Esophagus squamous epithelium (tissue), 5 donors: ENCODE measurements at regions not wholly inside any gene's neighbourhood (a gene's known extent, or its start where the extent isn't known, plus 50 kb on each side); places are given as distances from the start of the nearest gene placed in this dataset.

Source experiments
- DNase-seq: peaks from one replicate; lab custom pipeline; 2025; lab: John Stamatoyannopoulos, UW
- H3K27ac ChIP-seq, 4 donors: fragments of 200-600 bp; sonication (generic); one replicate each; pipeline ENCODE4 v1.5.1; 2016 to 2019; ENCODE audit warnings: mild to moderate bottlenecking in 1 of 4
- H3K27me3 ChIP-seq, 4 donors: fragments of 200-600 bp; sonication (generic); 1 replicate in 3 of 4; 2 replicates in 1 of 4; pipeline versions ENCODE4 v1.5.1 to v1.6.0; 2017 to 2021; ENCODE audit warnings: antibody characterized with exemption in 1 of 4
- H3K36me3 ChIP-seq, 3 donors: fragments of 200-600 bp; sonication (generic); one replicate each; pipeline ENCODE4 v1.5.1; 2016 to 2019
- H3K4me1 ChIP-seq, 3 donors: fragments of 200-600 bp; sonication (generic); one replicate each; pipeline ENCODE4 v1.5.1; 2017 to 2019
- H3K4me3 ChIP-seq, 4 donors: fragments of 200-600 bp; sonication (generic); 1 replicate in 3 of 4; 2 replicates in 1 of 4; pipeline ENCODE4 v1.5.1; 2016 to 2019; ENCODE audit warnings: mild to moderate bottlenecking in 2 of 4, moderate library complexity in 1 of 4
- H3K9me3 ChIP-seq, 3 donors: fragments of 200-600 bp; sonication (generic); one replicate each; pipeline ENCODE4 v1.5.1; 2016 to 2019
- CTCF ChIP-seq, 6 experiments: fragments of 450-650 bp in 4 of 6; fragments of 200-600 bp in 2 of 6; sonication (generic) in 2 of 6; IDR thresholded peaks; one replicate each; pipeline ENCODE4 v1.5.1; 2016 to 2019; ENCODE audit warnings: antibody characterized with exemption in 6 of 6, mild to moderate bottlenecking in 4 of 6, moderate library complexity in 4 of 6
- POLR2A ChIP-seq, 4 donors: fragments of 450-650 bp; IDR thresholded peaks; one replicate each; pipeline ENCODE4 v1.6.1; 2017; ENCODE audit warnings: antibody characterized with exemption in 4 of 4, mild to moderate bottlenecking in 4 of 4, moderate library complexity in 3 of 4
- WGBS, 2 donors: methylation state at CpG; one replicate each; pipeline ENCODE4 v1.1.5; 2018; 5-methylcytosine and 5-hydroxymethylcytosine counted together
- intact Hi-C: fragments of 100-400 bp; cut with DNase I; formaldehyde crosslinking; loops from one replicate; pipeline ENCODE4 v1.15.0; 2022
- donor health status: DM: yes; HTN: yes; CAD: no.

DNA sequence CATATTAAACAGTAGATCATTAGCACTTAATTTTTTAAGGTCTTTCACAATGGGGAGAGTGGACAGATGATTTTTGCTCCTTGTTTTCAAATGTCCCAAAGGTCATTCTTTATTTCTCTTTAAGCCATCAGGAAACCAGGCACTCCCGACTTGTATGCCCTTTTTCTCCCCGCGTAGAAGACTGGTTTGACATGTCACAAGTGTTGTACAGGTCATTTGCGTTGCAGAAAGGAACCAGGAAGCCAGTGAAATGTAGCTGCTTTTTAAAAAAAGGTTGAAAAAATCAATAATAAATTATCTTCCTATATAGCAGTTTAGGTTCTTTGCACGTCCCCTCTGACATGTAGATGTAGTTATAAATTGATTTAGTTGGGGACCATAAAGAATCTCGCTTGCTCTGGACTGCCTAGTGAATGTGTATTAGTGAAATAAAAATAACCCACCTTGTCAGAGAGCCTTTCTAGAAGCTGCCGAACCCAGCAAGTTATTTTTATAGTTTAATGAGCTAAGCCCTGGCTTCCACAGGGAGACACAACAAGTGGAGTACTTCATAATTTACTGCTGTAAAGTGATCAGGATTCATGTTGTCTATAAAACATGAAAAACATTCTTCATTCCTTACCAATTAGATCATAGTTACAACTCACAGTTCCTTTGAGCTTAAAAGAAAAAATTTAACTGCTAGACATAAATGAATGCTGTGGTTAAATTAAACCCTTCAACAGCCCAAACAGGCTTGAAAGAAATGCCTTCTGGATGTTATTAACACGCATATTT, 404.6 kb downstream of the CSNK1G3 start:
- 37 to 49% methylated on average over 8 of the region's 8 CpGs for WGBS, 2 donors
- H3K27ac ChIP-seq: peak overlapping the region in 1 of 4 donors; percentile 34
- no peak for TF ChIP-seq CTCF (IDR thresholded peaks at IDR 0.05)
- no peak for TF ChIP-seq POLR2A (IDR thresholded peaks at IDR 0.05)
- DNase-seq: no peak
- H3K9me3 ChIP-seq: peaks cover 0 to 2% (median 0%) of the 10 kb centered on the region in 3 donors
- no peak overlapping the region for H3K4me3 ChIP-seq
- no peaks in the 10 kb centered on the region for H3K36me3 ChIP-seq
- no peaks in the 10 kb centered on the region for H3K27me3 ChIP-seq
- peaks cover 0 to 13% (median 3%) of the 10 kb centered on the region in 3 donors for H3K4me1 ChIP-seq
- intact Hi-C loops: no loop called here

- H3K27me3 ChIP-seq: no peaks in the 10 kb centered on the region
- no peak for TF ChIP-seq CTCF (IDR thresholded peaks at IDR 0.05)
- no peak for TF ChIP-seq POLR2A (IDR thresholded peaks at IDR 0.05)
- DNase-seq: no peak
- intact Hi-C loops: no loop called here
- H3K4me1 ChIP-seq: peaks cover 0 to 13% (median 3%) of the 10 kb centered on the region in 3 donors
- peaks cover 0 to 2% (median 0%) of the 10 kb centered on the region in 3 donors for H3K9me3 ChIP-seq
- H3K36me3 ChIP-seq: no peaks in the 10 kb centered on the region
- no peak overlapping the region for H3K27ac ChIP-seq
- WGBS, 2 donors: 36 to 55% methylated on average over 1 of the region's 1 CpG
- no peak overlapping the region for H3K4me3 ChIP-seq
Observed at GRCh38 chr5:123914333-123914732, 402.4 kb downstream of the CSNK1G3 start.

DNA sequence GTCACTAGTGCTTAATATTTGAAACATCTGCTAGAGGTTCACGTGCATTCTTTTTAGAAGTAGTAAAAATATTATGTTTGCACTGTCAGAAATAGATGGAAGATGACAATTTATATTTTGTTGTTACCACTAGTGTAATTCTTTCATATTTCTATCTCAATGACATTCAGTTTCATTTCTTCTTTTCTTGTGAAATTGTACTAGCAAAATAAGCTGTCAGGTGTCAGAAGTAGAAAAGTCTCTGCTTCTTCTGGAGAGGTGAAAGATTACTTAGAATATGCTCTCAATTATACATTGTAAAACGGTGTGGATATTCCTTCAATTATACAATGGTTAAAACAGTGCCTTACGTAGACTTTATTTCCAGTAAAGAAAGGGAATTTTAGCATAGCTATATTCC, 395.4 kb downstream of the CSNK1G3 start:
- 78 to 90% methylated on average over 3 of the region's 3 CpGs for WGBS, 2 donors
- no peaks in the 10 kb centered on the region for H3K4me1 ChIP-seq
- no peaks in the 10 kb centered on the region for H3K36me3 ChIP-seq
- H3K9me3 ChIP-seq: no peaks in the 10 kb centered on the region
- TF ChIP-seq CTCF (IDR thresholded peaks at IDR 0.05): no peak
- no peak for TF ChIP-seq POLR2A (IDR thresholded peaks at IDR 0.05)
- H3K4me3 ChIP-seq: no peak overlapping the region
- no peak for DNase-seq
- H3K27me3 ChIP-seq: no peaks in the 10 kb centered on the region
- intact Hi-C loops: no loop called here
- H3K27ac ChIP-seq: no peak overlapping the region

DNA sequence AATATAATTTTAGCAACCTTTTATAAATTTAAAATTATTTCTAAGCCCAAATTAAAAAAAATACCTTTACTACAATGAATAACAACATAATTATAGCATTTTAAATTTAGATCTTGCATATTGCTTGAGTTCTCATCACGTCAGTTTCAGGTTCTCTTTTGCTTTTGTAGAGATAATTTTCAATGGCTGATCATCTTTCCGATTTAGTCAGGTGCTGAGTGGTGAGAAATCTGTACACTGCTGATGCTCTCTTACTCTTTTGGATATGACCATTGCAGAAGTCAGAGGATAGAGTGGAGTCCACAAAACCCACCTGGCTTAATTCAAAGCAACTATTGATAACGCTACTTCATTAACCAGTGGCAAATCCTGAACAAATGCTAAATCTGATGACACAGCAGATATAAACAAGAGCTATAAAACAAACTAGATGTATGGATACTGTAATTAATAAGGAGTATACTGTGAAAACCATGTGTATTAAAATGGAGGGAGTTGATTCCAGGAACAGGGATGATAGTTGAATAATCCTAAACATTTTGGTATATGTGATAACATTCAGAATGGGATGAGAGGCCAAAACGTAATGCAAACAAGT, 394.8 kb downstream of the CSNK1G3 start:
- no peaks in the 10 kb centered on the region for H3K36me3 ChIP-seq
- WGBS, 2 donors: 79 to 93% methylated on average over 4 of the region's 4 CpGs
- H3K9me3 ChIP-seq: no peaks in the 10 kb centered on the region
- no peak for DNase-seq
- no peak overlapping the region for H3K27ac ChIP-seq
- H3K4me3 ChIP-seq: no peak overlapping the region
- no peaks in the 10 kb centered on the region for H3K27me3 ChIP-seq
- intact Hi-C loops: no loop called here
- no peak for TF ChIP-seq CTCF (IDR thresholded peaks at IDR 0.05)
- TF ChIP-seq POLR2A (IDR thresholded peaks at IDR 0.05): no peak
- H3K4me1 ChIP-seq: no peaks in the 10 kb centered on the region

DNA sequence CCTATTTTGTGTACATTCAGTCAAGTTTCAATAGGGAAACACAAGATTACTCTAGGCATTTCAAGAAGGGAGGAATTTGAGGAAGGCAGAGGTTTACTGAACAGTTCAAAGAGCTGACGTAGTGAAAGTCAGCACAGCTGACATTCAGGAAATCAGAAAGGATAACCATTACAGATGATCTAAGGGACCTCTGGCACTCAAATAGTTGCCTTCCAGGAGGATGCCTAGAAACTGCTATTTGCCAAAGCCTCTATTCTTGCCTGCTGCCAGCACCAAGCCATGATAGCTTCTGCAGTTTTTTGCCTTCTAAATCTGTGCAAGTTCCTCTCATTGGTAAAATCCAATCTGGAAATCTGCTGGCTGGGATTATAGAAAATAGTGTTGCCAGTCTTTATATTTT, 373.1 kb downstream of the CSNK1G3 start:
- 72 to 83% methylated on average over 1 of the region's 1 CpG for WGBS, 2 donors

More for the DNA sequence above, 373.1 kb downstream of the CSNK1G3 start:
- Histone ChIP-seq H3K27me3 (no peaks in the 10 kb centered on the region), H3K4me3 (no peak overlapping the region), H3K27ac (no peak overlapping the region), H3K36me3 (no peaks in the 10 kb centered on the region), H3K4me1 (peaks cover 0 to 18% (median 3%) of the 10 kb centered on the region in 3 donors), H3K9me3 (no peaks in the 10 kb centered on the region)
- DNase-seq: no peak
- no peak for TF ChIP-seq POLR2A (IDR thresholded peaks at IDR 0.05)
- TF ChIP-seq CTCF (IDR thresholded peaks at IDR 0.05): no peak
- intact Hi-C loops: no loop called here
